Prostate gland (tissue), 2 donors: ENCODE measurements at regions not wholly inside any gene's neighbourhood (a gene's known extent, or its start where the extent isn't known, plus 50 kb on each side); places are given as distances from the start of the nearest gene placed in this dataset.

Source experiments
- POLR2A ChIP-seq: fragments of 450-650 bp; IDR thresholded peaks from one replicate; pipeline ENCODE4 v1.6.1; 2016; ENCODE audit warnings: antibody characterized with exemption, mild to moderate bottlenecking
- POLR2AphosphoS5 ChIP-seq: sonication (generic); formaldehyde crosslinking; IDR thresholded peaks from one replicate; pipeline ENCODE4 v1.6.1; 2017; ENCODE audit warnings: antibody characterized with exemption
- TF ChIP-seq, protein P1 (sequence below), 4 experiments: fragments of 200-600 bp in 2 of 4; fragments of 450-650 bp in 2 of 4; sonication (generic) in 2 of 4; IDR thresholded peaks; 1 replicate in 3 of 4; 2 replicates in 1 of 4; pipeline ENCODE4 v1.5.1; 2016 to 2019; ENCODE audit warnings: antibody characterized with exemption in 4 of 4, mild to moderate bottlenecking in 2 of 4, moderate library complexity in 2 of 4

DNA sequence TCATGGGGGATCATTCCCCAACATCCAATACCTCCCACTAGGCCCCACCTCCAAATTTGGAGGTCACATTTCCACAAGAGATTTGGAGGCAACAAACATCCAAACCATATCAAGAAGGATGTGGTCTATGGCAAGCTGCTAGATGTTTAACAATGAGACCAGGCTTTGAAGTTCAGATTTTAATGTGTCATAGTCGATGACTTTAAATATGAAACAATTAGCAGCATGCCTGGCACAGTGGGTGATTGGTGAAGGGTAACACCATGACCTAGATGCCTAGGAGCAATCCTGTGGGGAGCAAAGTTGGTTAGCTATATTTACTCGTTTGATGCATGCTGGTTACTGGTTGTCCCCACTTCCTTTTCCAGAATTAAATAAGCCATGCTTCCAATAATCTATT is 356.4 kb upstream of the VWC2 start:
- TF ChIP-seq, protein P1, sequence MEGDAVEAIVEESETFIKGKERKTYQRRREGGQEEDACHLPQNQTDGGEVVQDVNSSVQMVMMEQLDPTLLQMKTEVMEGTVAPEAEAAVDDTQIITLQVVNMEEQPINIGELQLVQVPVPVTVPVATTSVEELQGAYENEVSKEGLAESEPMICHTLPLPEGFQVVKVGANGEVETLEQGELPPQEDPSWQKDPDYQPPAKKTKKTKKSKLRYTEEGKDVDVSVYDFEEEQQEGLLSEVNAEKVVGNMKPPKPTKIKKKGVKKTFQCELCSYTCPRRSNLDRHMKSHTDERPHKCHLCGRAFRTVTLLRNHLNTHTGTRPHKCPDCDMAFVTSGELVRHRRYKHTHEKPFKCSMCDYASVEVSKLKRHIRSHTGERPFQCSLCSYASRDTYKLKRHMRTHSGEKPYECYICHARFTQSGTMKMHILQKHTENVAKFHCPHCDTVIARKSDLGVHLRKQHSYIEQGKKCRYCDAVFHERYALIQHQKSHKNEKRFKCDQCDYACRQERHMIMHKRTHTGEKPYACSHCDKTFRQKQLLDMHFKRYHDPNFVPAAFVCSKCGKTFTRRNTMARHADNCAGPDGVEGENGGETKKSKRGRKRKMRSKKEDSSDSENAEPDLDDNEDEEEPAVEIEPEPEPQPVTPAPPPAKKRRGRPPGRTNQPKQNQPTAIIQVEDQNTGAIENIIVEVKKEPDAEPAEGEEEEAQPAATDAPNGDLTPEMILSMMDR (IDR thresholded peaks at IDR 0.05) = no peak
- TF ChIP-seq POLR2A = no peak
- no peak for TF ChIP-seq POLR2AphosphoS5
